ENCODE measurements at regions not wholly inside any gene's neighbourhood (a gene's known extent, or its start where the extent isn't known, plus 50 kb on each side); places are given as distances from the start of the nearest gene placed in this dataset.
"Not testable (repeated sequence)": the region's sequence is repeated elsewhere in the genome, so short reads cannot be mapped to it uniquely, and the experiment has no call there.

DNA sequence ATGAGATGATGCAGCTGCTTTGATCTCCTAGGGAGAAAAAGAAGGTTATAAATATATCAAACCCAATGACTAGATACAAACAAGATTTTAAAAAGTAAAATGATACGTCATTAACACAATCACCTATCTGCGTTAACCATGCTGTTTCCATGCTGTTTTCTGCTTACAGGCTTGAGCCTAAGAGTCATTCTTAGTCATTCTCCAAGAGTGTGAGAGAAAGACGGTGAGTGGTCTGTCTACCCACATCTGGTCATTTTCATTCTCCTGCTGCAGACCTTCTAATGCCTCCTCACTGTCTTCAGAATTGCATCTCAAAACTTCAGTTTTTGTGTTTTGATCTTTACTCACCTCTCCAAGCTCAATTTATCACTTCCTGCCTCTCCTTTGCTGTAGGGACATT is 98.0 kb upstream of the ELMO1 start:
- no peak for DNase-seq (ENCODE audit: low read depth)

DNA sequence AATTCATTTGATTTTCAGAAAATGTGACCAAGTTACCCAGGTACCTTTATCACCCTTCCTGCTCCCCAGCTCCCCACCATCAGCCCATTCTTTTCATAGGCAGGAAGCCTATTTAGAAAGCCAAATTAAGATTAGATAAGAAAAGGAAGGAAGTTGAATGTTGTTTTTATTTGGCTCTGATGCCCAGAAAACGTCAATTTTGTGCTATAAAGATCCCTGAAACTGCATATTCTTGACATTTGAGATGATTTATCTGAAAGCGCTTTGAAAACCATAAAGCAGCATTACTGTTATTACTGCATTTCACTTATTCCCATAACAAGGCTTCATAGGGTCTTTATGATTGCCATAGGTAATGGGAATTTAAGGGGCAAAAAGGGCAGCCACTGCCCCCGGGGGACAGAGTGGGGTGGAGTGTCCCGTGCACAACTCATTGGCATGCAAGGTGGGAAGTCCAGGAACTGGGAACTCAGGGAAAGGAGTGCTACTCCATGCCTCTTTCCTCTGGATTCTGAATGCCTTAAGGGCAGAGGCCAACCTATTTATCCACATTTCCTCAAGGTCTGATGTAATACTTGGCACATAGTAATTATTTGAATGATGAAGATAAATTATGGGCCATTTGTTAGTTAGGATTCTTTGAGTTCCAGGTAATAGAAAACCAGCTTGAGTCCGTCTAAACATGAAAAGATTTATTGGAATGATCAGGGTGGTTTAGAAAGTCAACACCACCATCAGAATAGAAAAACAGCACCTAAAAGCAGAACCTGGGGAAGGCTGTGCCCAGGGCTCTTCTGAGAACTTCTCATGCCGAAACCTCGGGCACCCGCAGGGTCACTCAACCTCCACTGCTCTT is 100.6 kb upstream of the ELMO1 start:
- DNase-seq (ENCODE audit: low read depth) = no peak

DNA sequence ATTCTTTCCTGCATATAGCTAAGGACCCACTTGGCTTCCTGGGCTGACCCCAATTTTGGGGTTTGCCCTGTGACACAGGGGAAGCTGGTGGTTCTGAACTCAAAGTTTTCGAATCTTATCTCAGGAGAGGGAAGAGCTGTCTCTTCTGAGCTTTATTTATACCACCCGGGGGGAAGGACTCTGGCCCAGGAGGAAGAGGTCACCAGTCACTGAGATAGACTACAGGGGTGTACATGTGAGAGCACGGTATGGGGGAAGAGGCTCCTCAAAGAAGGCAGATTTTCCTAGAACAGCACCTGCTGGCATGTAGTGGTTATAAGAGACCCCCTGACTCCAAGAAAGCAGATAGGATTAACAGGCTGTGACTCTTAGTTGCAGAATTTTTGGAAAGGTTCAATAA is 101.8 kb upstream of the ELMO1 start:
- peak; percentile 15 for DNase-seq (ENCODE audit: low read depth)

DNA sequence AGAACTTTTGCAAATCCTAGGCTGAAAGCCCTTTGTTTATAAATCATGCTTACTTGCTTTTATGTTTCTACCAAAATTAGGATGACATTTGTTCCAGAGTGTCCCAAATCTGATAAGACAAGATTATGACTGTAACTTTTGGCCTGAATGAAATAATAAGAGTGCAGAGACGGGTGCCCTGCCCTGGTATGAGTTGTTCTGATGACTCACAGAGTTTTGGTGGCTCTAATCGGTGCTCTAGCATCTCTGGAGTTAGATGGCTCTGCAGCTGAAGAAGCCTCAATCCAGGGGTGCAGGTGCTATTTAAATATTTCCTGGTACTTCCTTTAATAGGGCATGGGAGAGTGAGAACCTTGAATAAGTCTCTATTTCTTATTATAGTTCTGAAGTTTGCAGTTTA is 102.2 kb upstream of the ELMO1 start:
- no peak for DNase-seq (ENCODE audit: low read depth)

DNA sequence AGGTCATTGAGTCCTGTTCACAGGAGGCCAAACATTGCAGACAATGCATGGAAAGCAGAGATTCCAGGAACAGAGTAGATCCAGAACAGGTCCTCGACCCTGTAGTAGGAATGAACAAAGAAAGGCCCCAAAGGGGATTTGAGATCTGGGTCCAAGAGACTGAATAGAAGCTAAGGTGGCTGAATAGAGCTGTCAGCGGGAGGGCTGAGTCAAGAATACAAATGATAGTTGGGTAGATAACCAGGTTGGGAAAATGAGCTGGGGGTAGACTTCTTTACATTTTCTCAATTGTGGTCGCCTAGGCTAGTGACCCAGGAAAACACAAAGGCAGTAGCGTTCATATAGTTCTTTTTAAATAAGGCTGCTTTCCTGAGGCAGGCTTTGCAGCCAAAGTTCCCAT is 103.4 kb upstream of the ELMO1 start:
- DNase-seq (ENCODE audit: low read depth) = no peak

DNA sequence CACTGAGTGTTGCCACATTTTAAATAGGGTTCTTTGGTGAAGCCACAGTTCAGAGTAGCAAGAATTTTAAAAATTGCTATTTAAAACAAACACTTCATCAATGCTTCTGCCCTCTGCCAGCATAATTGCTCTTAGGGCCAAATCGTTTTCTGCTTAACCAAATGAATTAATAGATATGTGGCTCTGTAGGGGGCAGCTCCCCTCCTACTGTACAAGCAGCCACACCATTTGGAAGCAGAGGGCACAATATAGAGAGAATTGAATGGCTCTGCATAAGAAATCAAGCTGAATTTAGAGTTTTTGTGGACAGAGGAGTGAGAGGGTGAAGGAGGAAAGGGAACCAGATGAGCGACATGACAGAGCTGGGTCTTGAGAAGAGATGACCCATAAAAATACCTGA is 103.8 kb upstream of the ELMO1 start:
- DNase-seq (ENCODE audit: low read depth) = not testable (repeated sequence)

DNA sequence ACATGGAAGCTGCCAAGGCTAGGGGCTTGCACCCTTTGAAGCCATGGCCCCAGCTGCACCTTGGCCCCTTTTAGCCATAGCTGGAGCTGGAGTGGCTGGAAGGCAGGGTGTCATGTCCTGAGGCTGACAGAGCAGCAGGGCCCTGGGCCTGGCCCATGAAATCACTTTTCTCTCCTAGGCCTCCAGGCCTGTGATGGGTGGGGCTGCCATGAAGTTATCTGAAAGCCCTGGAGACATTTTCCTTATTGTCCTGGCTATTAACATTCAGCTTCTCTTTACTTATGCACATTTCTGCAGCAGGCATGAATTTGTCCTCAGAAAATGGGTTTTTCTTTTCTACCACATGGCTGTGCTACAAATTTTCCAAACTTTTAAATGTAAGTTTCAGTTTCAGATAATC is 106.9 kb upstream of the ELMO1 start:
- no peak for DNase-seq (ENCODE audit: low read depth)

DNA sequence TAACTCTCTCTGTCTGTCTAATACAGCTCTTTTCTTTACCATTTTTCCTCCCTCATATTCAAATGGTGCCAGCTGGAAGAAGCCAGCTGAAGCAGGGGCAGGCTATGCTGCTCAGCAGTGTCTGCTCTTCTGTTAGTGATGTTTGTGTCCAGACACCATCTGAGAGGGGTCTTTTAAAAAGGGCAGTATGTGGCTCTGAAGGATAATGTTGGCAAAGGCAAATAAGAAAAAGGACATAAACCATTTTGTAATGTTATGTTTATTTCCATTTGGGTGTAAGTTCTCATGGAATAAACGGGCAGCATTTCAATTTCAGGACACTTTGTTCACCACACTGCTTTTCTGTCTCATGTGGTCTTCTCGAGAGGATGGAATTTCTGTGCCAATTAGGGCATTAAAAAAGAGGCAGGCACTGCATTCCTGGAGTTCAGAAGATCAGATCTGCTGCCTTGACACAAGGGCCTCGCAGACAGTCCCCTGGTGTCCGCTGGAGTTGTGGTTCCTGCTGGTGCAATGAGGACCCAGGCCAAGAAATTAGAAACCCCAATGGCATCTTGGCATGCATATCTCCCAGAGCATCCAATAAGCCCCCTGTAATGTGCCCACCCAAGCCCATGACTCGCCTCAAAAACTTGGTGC is 109.0 kb upstream of the ELMO1 start:
- no peak for DNase-seq (ENCODE audit: low read depth)

DNA sequence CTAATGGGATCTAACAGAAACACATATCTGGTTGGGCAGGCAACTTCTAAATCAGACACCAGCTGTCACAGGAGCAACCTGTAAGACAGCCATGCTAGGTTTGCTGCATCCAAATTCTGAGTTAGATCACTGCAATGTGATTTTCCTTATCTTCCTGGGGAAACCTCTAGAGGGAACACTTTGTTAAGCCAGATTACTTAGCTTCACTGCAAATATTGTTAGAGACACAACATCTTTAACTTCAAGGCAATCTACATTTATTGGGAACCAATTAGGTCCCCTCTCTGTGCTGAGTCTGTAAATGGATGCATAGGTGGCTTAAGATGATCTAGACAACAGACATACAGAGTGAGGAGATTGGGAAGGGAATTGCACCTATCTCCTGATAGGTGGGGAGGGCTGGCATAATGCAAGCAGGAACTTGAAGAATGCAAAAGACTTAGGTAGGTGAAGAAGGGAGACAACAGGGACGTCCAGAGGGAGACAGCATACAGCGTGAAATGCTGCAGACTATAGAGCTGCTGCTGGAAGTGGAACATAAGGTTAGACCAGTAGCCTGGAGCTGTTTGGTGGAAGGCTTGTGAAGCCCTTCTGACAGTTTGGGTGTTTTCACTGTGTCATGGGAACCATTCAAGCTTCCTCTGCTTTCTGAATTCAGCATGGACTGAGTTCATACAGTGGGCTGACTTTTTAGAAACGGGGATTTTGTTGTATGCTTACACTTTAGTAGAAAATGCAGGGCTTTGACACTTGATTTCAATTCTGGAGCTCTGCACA is 109.8 kb upstream of the ELMO1 start:
- no peak for DNase-seq (ENCODE audit: low read depth)

DNA sequence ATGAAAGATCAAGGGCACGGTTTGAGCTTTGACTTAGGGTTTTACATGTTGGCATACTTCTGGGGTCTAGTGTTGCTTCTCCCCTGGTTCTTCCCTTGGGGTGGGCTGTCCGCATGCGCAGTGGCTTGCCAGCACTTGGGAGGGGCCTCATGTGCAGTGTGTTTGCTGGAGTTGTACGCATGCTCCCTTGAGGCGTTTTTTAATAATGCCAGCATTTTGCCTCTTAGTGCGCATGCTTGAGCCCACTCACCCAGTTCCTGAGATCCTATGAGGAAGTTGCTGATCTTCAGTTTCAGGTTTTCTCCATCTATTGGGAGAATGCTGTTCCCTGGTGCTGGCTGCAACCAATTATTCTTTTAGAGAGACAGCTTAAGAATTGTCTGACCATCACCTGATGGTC is 113.4 kb upstream of the GPR141 start:
- DNase-seq (ENCODE audit: low read depth) = no peak

DNA sequence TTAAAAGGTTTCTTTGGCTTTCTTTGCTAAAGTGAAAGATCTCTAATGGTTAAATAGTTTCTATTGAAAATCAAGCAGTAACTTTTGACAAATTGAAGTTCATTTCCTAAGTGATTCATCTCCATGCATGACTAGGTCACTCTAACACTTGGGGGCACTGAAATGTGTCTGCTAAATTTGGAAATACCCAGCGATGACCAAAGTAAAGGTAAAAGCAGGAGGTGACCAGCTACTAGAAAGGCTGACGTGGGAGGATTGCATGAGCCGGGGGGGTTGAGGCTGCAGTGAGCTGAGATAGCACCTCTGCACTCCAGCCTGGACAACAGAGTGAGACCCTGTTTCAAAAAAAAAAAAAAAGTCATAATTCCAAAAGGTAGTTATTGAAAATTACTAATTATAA is 111.8 kb upstream of the GPR141 start:
- DNase-seq (ENCODE audit: low read depth) = no peak

DNA sequence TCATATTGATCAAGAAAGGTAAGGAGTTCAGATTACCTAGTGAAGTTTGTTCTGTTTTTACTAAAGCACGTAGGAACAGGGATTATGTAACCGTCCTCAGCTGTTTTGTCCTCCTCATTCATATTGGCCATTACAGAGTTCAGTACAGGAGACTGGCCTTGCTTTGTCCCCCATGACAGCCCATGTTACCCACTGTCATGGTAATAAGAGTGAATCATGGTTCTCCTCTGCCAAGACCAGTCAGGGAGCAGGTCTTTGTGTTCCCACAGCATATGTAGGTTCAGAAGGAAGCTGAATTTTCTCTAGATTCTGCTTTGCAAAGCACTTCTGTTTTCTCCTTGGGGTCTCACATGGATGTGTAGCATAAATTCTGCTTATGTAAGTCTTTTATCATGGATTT is 106.2 kb upstream of the GPR141 start:
- DNase-seq (ENCODE audit: low read depth) = no peak

DNA sequence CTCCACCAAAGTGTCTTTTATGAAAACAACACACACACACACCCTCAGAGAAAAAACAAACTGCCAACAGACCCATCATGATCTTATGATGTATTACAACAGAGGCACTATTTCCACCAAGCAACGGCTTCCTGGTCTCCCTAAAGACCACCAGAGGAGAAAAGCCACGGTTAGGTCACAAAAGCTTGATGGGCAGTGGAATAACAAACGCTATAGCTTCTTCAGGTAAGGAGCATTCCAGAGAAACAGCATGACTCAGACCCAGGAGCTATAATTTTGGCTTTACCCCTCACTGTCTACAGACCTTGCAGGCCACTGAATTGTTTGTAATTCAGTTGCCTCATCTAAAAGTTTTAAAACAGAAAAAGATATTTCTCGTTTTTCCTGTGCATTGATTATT is 105.7 kb upstream of the GPR141 start:
- DNase-seq (ENCODE audit: low read depth) = no peak

DNA sequence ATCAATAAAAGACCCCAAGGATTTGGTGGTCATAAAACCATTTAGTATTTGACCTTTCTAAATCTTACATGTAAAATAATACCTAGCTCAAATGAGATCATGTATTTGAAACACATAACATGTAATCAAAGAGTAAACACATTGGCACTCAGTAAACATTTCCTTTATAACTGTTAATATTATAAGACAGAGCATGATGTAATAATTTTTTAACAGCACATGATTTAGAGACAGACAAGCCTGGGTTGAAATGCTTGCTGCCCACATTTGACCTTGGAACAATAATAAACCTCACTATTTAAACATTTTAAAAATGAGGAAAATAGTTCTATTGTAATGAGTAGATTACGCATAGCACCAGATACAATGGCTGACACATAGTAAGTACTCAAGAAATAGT is 105.2 kb upstream of the GPR141 start:
- no peak for DNase-seq (ENCODE audit: low read depth)

DNA sequence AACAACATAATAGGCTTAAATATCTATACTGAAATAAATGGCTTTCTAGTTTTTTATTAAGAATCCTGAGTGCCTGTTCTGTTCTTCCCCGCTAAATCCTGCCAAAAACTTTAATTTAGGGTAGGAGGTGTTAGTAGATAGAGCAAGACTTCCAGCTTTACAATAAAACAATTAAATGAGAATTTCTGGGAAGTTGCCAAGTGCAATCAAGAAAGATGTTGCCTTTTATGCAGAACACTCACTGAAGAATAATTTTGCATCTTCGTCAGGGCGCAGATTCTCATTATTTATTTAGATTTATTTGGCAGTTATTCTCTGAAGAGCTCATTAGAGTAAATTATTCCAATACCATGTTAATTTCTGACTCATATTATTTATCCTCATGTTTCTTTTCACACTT is 103.2 kb upstream of the GPR141 start:
- DNase-seq (ENCODE audit: low read depth) = no peak

DNA sequence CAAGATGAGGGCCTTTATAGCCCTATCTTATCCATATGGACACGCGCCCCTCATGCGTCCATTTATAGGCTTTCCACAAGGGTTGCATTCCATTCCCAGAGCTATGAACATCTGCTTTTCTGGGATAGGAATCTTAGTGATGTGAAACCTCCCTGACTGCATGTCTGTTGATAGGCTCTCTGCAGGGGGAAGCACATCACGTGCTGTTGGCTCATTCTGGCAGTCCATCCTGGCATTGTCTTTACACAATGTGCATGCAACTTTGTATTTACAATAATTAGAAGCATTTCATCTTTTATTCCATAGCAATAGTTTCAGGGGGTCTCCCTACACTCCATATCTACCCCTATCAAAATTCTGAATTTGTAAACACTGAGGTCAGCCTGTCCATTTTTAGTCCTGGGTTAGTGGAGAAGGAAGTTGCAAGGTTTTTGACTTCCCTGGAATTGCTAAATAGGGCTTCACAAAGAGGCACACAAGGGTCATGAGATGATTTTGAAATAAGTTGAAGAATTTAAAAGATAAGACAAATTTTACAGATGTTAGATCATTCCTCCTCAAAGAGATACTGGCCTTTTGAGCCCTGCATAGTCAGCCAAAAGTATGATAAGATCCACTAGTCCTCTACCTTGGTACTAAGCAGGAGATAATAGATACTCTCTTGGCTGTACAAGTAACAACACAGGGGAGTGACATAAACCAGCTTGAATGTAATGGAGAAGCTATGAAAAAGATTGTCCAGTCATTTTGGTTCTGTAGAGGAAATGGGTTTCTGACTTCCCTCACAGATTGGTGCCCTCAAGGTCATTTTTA is 98.7 kb upstream of the GPR141 start:
- DNase-seq (ENCODE audit: low read depth) = not testable (repeated sequence)

DNA sequence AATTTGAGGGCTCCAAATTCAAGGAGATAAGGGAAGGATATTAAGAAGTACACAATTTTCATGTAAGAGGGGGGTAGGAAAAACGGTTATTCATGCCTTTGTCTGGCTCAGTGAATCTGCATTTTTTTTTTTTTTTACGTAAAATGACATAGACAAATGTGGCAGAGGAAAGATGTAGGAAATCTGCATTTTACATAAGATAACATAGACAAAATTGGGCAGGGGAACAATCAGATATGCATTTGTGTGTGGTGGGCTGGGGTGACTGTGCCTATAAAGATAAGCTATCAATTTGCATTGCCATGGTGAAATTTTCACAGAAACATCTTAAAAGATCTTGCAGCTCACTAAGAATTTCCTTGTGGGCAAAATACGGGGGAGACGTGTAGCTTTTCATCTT is 92.7 kb upstream of the GPR141 start:
- DNase-seq (ENCODE audit: low read depth) = peak; percentile 79

DNA sequence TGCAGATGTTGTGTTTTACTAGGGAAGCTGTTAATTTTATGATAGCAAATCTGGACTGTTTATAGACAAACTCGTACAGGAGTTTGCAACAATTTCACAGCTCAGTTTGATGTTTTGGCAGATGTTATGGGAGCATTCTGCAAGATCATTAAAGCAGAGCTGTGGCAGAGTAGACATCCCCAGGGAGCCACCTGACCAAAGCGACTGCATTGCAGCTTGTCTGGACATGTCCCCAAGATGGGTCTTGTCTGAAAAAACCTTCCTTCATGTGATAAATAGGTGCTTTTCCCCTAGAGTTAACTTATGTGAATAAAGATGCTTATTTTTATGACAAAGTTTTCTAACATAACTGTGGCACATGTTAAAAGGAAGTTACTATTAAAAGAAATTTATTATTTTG is 91.2 kb upstream of the GPR141 start:
- no peak for DNase-seq (ENCODE audit: low read depth)

DNA sequence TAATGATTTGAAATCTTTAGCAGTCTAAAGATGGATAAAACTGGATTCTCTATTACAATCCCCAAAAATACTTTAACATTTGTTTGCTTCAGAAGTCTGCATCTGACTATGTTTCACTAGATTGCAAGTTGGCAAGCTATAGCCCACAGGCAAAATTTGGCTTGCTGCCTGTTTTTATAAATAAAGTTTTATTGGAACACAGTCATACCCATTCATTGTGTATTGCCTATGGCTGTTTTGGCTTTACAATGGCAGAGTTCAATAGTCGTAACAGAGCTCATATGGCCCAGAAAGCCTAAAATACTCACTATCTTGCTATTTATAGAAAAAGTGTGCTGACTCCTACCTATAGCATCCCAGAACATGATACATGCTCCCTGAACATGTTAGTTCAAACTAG is 89.0 kb upstream of the GPR141 start:
- no peak for DNase-seq (ENCODE audit: low read depth)

DNA sequence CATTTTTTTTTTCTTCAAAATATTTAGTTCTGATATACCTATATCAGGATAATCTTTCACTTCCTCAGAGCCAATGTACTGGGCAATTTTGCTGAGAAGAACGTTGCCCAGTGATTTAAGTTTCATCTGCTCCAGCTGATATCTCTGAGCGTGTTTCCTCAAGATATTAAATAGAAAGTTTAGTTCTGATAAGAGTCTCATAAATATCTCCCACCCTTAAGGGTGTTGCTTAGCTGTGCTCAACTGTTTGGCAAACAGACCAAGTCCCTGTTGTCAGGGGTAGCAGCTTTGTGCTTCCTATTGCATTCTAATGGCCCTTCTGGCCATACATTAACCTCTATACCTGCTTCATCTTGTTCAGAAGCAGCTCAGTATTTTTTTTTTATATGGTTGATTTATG is 84.7 kb upstream of the GPR141 start:
- peak; percentile 35 for DNase-seq (ENCODE audit: low read depth)

DNA sequence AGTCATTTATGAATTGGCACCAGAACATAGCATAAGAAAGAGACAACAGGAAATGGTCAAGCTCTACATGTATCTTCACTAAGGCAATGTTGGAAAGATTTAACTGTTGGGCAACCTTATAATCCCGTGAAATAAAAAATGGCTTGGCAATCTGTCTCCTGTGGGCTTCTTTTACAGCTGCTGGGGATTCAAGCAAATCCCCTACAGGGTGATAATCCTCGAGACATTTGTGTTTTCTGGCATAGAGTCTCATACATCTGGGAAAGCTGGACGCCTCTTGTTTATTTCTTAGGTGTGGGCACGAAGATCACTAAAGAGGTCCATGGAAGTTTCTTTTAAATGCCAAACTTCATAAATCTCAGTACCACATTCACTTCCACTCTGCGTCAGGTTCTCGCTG is 82.2 kb upstream of the GPR141 start:
- no peak for DNase-seq (ENCODE audit: low read depth)

DNA sequence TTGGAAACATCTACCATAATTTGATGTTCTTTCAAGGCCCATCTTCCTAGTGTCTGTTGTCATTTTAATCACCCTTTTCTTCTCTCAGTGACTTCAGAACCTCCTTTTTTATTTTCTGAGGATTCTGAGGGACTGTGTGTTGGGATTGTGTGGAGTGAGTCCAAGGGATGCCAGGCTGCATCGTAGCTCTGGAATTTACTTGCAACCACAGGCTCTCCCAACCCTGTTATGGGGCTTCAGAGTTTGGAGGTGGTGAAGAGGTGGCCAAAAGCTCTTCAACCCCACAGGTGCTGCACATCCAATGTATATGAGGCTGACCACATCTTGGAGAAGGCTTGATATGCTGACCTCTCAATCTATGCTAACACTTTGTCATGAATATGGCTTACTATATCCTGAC is 79.5 kb upstream of the GPR141 start:
- no peak for DNase-seq (ENCODE audit: low read depth)
